22Rv1 (cell line): ENCODE measurements at regions not wholly inside any gene's neighbourhood (a gene's known extent, or its start where the extent isn't known, plus 50 kb on each side); places are given as distances from the start of the nearest gene placed in this dataset.

Experiments
- H3K27ac ChIP-seq: fragments of 450-650 bp; 2 replicates; pipeline ENCODE4 v1.5.1; 2017
- CTCF ChIP-seq: fragments of 450-650 bp; IDR thresholded peaks from 2 replicates; pipeline ENCODE4 v1.5.1; 2017; ENCODE audit warnings: mild to moderate bottlenecking
- ZFX ChIP-seq: fragments of 450-650 bp; IDR thresholded peaks from 2 replicates; pipeline ENCODE4 v1.6.1; 2017; ENCODE audit warnings: antibody characterized with exemption, borderline replicate concordance

GRCh38 chr1:244212219-244212618 lies 161.1 kb downstream of the ZBTB18 start:
- no peak for TF ChIP-seq ZFX
- TF ChIP-seq CTCF: no peak
- no peak overlapping the region for H3K27ac ChIP-seq

- TF ChIP-seq ZFX (no peak), CTCF (no peak)
- H3K27ac ChIP-seq: no peak overlapping the region
Observed at GRCh38 chr1:244212797-244213475, 161.9 kb downstream of the ZBTB18 start.

GRCh38 chr1:244214009-244214967 lies 163.2 kb downstream of the ZBTB18 start:
- no peak overlapping the region for H3K27ac ChIP-seq
- no peak for TF ChIP-seq ZFX
- no peak for TF ChIP-seq CTCF

GRCh38 chr1:244216836-244217235 lies 165.8 kb downstream of the ZBTB18 start:
- TF ChIP-seq ZFX: no peak
- TF ChIP-seq CTCF: no peak
- H3K27ac ChIP-seq: no peak overlapping the region

- no peak overlapping the region for H3K27ac ChIP-seq
- TF ChIP-seq ZFX: no peak
- TF ChIP-seq CTCF: no peak
Observed at GRCh38 chr1:244217711-244218110, 166.6 kb downstream of the ZBTB18 start.

- TF ChIP-seq ZFX (no peak), CTCF (no peak)
- no peak overlapping the region for H3K27ac ChIP-seq
Observed at GRCh38 chr1:244218220-244218619, 167.1 kb downstream of the ZBTB18 start.

GRCh38 chr1:244219149-244219548 lies 168.1 kb downstream of the ZBTB18 start:
- no peak for TF ChIP-seq CTCF
- TF ChIP-seq ZFX: no peak
- H3K27ac ChIP-seq: no peak overlapping the region
